HepG2 (cell line): ENCODE measurements at regions not wholly inside any gene's neighbourhood (a gene's known extent, or its start where the extent isn't known, plus 50 kb on each side); places are given as distances from the start of the nearest gene placed in this dataset.
"Not testable (repeated sequence)": the region's sequence is repeated elsewhere in the genome, so short reads cannot be mapped to it uniquely, and the experiment has no call there.

ENCODE experiments used
- ATAC-seq: fragments of 200-7000 bp; cut with Tn5 transposase; 3 replicates; pipeline ENCODE4 v1.9.1; 2020; ENCODE audit warnings: mild to moderate bottlenecking, moderate library complexity
- BruUV-seq: library from RNA; stranded (reverse); fragments of 400-500 nt; replicated peaks from 2 replicates; lab custom pipeline; 2021; lab: Mats Ljungman, UMichigan
- CTCF ChIA-PET: fragments of 300-600 bp; formaldehyde crosslinking; extraction: SDS; loops from one replicate; lab custom pipeline; 2021; ENCODE audit warnings: low total read pairs, inconsistent platforms, low intra/inter-chr PET ratio; lab: Yijun Ruan, JAX
- POLR2A ChIA-PET: fragments of 350-600 bp; sonication (Branson Sonifier 250); formaldehyde crosslinking; loops from one replicate; lab custom pipeline; 2020; ENCODE audit warnings: antibody characterized with exemption, inconsistent platforms; lab: Yijun Ruan, JAX
- DNase-seq: peaks from one replicate; pipeline ENCODE4 v3.0.0-alpha.2; 2015; ENCODE audit warnings: low spot score
- FAIRE-seq: peaks from 3 replicates; lab custom pipeline; 2011; peaks lifted over from hg19 to GRCh38; lab: Jason Lieb, UNC
- H2AFZ ChIP-seq: one replicate; pipeline ENCODE4 v1.6.1; 2011; ENCODE audit warnings: low read length, inconsistent platforms
- H3K27ac ChIP-seq: fragments of 300-600 bp; 3 replicates; pipeline ENCODE4 v1.8.0; 2011; ENCODE audit warnings: mixed run types, mild to moderate bottlenecking, mixed read lengths, low read length, inconsistent platforms; ENCODE audit not compliant: insufficient read depth; ENCODE audit errors: extremely low read length
- H3K27me3 ChIP-seq, 2 experiments: fragments of 200-600 bp in 1 of 2; 2 replicates in 1 of 2; 3 replicates in 1 of 2; pipeline versions ENCODE4 v1.6.0 to v1.8.0; 2011; ENCODE audit warnings: low read length in 2 of 2, mild to moderate bottlenecking in 2 of 2, moderate library complexity in 2 of 2, inconsistent platforms in 1 of 2; ENCODE audit not compliant: insufficient read depth in 2 of 2, control insufficient read depth in 1 of 2
- H3K36me3 ChIP-seq, 2 experiments: fragments of 200-600 bp in 1 of 2; replicated peaks in 1 of 2; 2 replicates in 1 of 2; 3 replicates in 1 of 2; pipeline versions ENCODE4 v1.5.1 to v1.8.0; 2011; ENCODE audit warnings: low read length in 2 of 2, inconsistent platforms in 1 of 2; ENCODE audit not compliant: insufficient read depth in 2 of 2, control insufficient read depth in 1 of 2
- H3K4me1 ChIP-seq: 2 replicates; pipeline ENCODE4 v1.5.1; 2012; ENCODE audit warnings: low read length, inconsistent platforms; ENCODE audit not compliant: insufficient read depth
- H3K4me2 ChIP-seq: 2 replicates; pipeline ENCODE4 v1.6.0; 2011; ENCODE audit warnings: low read depth, low read length, inconsistent platforms
- H3K4me3 ChIP-seq, 3 experiments: fragments of 200-600 bp in 1 of 3; sonication (generic), shearing (Covaris generic) in 1 of 3; replicated peaks in 1 of 3; 2 replicates each; pipeline ENCODE4 v1.5.1; 2011 to 2016; ENCODE audit warnings: low read length in 3 of 3, inconsistent platforms in 2 of 3, low read depth in 2 of 3, mild to moderate bottlenecking in 2 of 3, control low read depth in 1 of 3, mixed read lengths in 1 of 3; ENCODE audit not compliant: insufficient read depth in 1 of 3
- H3K79me2 ChIP-seq: one replicate; pipeline ENCODE4 v1.6.1; 2011; ENCODE audit warnings: low read length, inconsistent platforms; ENCODE audit not compliant: insufficient read depth
- H3K9ac ChIP-seq: 2 replicates; pipeline ENCODE4 v1.6.0; 2011; ENCODE audit warnings: mild to moderate bottlenecking, low read depth, low read length, inconsistent platforms; ENCODE audit not compliant: insufficient read depth
- H3K9me3 ChIP-seq: 2 replicates; pipeline ENCODE4 v1.5.1; 2012; ENCODE audit warnings: mild to moderate bottlenecking, low read length
- H4K20me1 ChIP-seq: 2 replicates; pipeline ENCODE4 v1.6.0; 2011; ENCODE audit warnings: inconsistent platforms, mild to moderate bottlenecking, low read length, moderate library complexity; ENCODE audit not compliant: insufficient read depth
- FOSL2 ChIP-seq: sonication (generic); formaldehyde crosslinking; IDR thresholded peaks from 2 replicates; pipeline ENCODE4 v1.4.0; 2020; ENCODE audit warnings: missing genetic modification reagents
- ZNF768 ChIP-seq: sonication (generic); formaldehyde crosslinking; IDR thresholded peaks from 2 replicates; pipeline ENCODE4 v1.4.0; 2020; ENCODE audit warnings: missing genetic modification reagents
- WGBS: methylation state at CpG from one replicate; pipeline ENCODE4 v1.1.6; 2017; ENCODE audit warnings: low lambda C conversion rate; 5-methylcytosine and 5-hydroxymethylcytosine counted together
- in situ Hi-C: cut with HindIII; loops from 2 replicates; pipeline ENCODE4 v1.10.0; 2017; ENCODE audit warnings: low pct_unique_long_range_greater_than_20kb; ENCODE audit not compliant: extremely low pct_ligation_motif_present
- intact Hi-C: fragments of 100-400 bp; cut with micrococcal nuclease; formaldehyde crosslinking; loops from one replicate; pipeline ENCODE4 v1.10.0; 2022; ENCODE audit not compliant: unreplicated experiment

GRCh38 chr13:18279971-18280370, 901.7 kb downstream of the TUBA3C start:
- POLR2A ChIA-PET, H2AFZ ChIP-seq, H3K27me3 ChIP-seq, DNase-seq, H3K9ac ChIP-seq, H3K79me2 ChIP-seq, H3K4me1 ChIP-seq, FAIRE-seq, H3K4me3 ChIP-seq, H3K4me2 ChIP-seq, H3K9me3 ChIP-seq, intact Hi-C loops, BruUV-seq, H3K36me3 ChIP-seq, H3K27ac ChIP-seq, in situ Hi-C loops, H4K20me1 ChIP-seq, CTCF ChIA-PET: not testable (repeated sequence)
- ATAC-seq = peak; percentile 58
- WGBS = 0% methylated on average over 4 of the region's 4 CpGs
- TF ChIP-seq FOSL2 (CRISPR knock-in tag) = peak; percentile 29; the same call in 1 of the 2 replicates

GRCh38 chr13:18277372-18277771, 904.3 kb downstream of the TUBA3C start:
- H3K4me3 ChIP-seq, H3K4me2 ChIP-seq, ATAC-seq, H4K20me1 ChIP-seq, H3K36me3 ChIP-seq, H3K27ac ChIP-seq, intact Hi-C loops, H3K27me3 ChIP-seq, DNase-seq, H3K9me3 ChIP-seq, CTCF ChIA-PET, BruUV-seq, H3K79me2 ChIP-seq, in situ Hi-C loops, FAIRE-seq, H2AFZ ChIP-seq, H3K4me1 ChIP-seq, H3K9ac ChIP-seq, POLR2A ChIA-PET: not testable (repeated sequence)
- TF ChIP-seq ZNF768 = peak; percentile 94
- WGBS = 35% methylated on average over 12 of the region's 12 CpGs

DNA sequence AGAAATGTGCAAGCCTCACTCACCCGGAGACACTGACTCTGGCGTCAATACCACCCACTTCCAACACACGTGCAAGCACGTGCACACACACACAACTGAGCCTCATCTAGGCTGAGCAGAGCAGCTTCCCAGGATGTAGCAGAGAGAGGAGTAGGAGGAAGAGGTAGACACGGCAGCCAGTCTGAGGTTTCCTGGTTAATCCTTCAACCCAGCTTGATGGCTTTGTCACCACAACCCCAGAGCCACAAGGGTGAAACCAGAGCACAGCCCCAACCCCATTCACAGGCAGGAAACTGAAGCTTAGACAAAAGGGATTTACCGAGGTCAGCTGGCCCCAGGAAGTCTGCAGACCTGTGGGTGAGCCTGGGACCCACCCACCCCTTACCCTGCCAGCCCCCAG, 905.3 kb downstream of the TUBA3C start:
- intact Hi-C loops, BruUV-seq, H3K4me3 ChIP-seq, FAIRE-seq, H3K4me1 ChIP-seq, in situ Hi-C loops, POLR2A ChIA-PET, H3K36me3 ChIP-seq, ATAC-seq, H3K79me2 ChIP-seq, H3K9ac ChIP-seq, H3K4me2 ChIP-seq, CTCF ChIA-PET, H4K20me1 ChIP-seq, H3K27ac ChIP-seq, H3K27me3 ChIP-seq, DNase-seq, H2AFZ ChIP-seq, H3K9me3 ChIP-seq: not testable (repeated sequence)
- WGBS = 3% methylated on average over 5 of the region's 6 CpGs
